Activated T-helper 2 cell treated with anti-CD3 and anti-CD28 coated beads, Interferon-gamma antibody, Interleukin-2, Interleukin-4, amounts not matched to agents 10 μg/mL and 5 μg/mL and 100 μg/mL, durations not matched to agents 14 hours and 24 hours and 36 hours (primary cell): ENCODE measurements at regions not wholly inside any gene's neighbourhood (a gene's known extent, or its start where the extent isn't known, plus 50 kb on each side); places are given as distances from the start of the nearest gene placed in this dataset.

ENCODE experiments used
- DNase-seq: peaks from one replicate; pipeline ENCODE4 v3.0.0; 2021; ENCODE audit warnings: low spot score
- H3K27ac Mint-ChIP-seq: one replicate; pipeline ENCODE4 v1.8.0; 2021; ENCODE audit warnings: mixed read lengths
- H3K27me3 Mint-ChIP-seq: one replicate; pipeline ENCODE4 v1.8.0; 2021; ENCODE audit warnings: low read depth, mixed read lengths
- H3K36me3 Mint-ChIP-seq: one replicate; pipeline ENCODE4 v1.8.0; 2021; ENCODE audit warnings: low read depth, mixed read lengths
- H3K4me1 Mint-ChIP-seq: one replicate; pipeline ENCODE4 v1.8.0; 2021; ENCODE audit warnings: low read depth, mixed read lengths
- H3K4me3 Mint-ChIP-seq: one replicate; pipeline ENCODE4 v1.8.0; 2021; ENCODE audit warnings: low read depth, mild to moderate bottlenecking, moderate library complexity, mixed read lengths
- H3K9me3 Mint-ChIP-seq: one replicate; pipeline ENCODE4 v1.8.0; 2021; ENCODE audit warnings: mixed read lengths
- intact Hi-C: fragments of 100-400 bp; cut with micrococcal nuclease; formaldehyde crosslinking; loops from one replicate; pipeline ENCODE4 v1.15.1; 2023

DNA sequence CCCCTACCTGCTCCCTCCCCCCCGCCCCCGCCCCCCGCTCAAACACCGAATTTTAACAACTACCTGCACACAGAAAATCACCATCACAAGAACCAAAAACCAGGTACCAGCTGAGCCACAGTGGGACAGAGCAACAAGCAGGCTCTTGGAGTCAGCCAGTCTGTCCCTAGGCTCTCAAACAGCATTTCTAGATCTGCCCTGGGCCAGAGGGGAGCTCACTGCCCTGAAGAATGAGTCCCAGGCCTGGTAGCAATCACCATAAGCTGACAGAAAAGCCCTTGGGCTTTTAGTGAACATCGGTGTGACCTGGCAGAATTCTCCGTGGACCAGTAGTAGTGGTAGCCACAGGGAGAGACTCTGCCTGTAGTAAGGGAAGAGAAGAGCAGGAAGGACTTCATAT, 58.3 kb downstream of the C11orf87 start:
- no peaks in the 10 kb centered on the region for H3K36me3 Mint-ChIP-seq
- H3K9me3 Mint-ChIP-seq, result peaks cover 3% of the 10 kb centered on the region
- intact Hi-C loops, result no loop called here
- H3K4me3 Mint-ChIP-seq, result no peak overlapping the region
- DNase-seq, result no peak
- H3K4me1 Mint-ChIP-seq, result no peaks in the 10 kb centered on the region
- no peaks in the 10 kb centered on the region for H3K27me3 Mint-ChIP-seq
- H3K27ac Mint-ChIP-seq, result no peak overlapping the region

GRCh38 chr11:109486129-109486528, 64.1 kb downstream of the C11orf87 start:
- intact Hi-C loops, result no loop called here
- DNase-seq, result no peak
- Mint-ChIP-seq H3K9me3 (no peaks in the 10 kb centered on the region), H3K4me1 (no peaks in the 10 kb centered on the region), H3K27ac (no peak overlapping the region), H3K4me3 (no peak overlapping the region), H3K27me3 (no peaks in the 10 kb centered on the region), H3K36me3 (no peaks in the 10 kb centered on the region)

DNA sequence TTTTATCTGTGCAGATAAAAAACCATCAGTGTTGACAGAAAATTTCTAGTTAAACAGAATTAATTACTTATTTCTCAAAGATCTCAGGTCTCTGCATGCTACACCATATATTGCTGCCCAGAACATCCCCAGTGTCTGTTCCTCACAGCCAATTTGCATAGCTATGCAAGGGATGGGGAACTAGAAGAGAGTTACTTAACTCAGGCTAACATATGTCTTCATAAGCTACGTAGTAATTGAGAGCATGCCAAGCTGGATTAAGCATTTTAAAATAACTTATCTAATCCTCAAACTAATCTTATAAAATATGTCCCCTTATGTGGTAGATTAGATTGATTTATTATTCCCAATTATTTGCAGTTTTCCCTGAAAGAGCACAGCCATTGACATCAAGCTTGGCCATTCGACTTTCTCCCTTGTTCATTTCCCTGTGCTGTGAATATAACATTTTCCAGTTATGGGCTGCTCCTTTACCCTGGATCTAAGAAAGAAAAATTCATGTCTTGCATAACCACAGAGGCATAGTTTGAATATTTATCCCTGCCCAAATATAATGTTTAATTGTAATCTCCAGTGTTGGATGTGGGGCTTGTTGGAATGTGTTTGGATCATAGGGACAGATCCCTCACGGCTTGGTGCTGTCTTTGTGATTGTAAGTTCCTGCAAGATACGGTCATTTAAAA, 69.1 kb downstream of the C11orf87 start:
- Mint-ChIP-seq H3K4me1 (no peaks in the 10 kb centered on the region), H3K9me3 (peaks cover 6% of the 10 kb centered on the region), H3K36me3 (no peaks in the 10 kb centered on the region), H3K27ac (no peak overlapping the region), H3K4me3 (no peak overlapping the region), H3K27me3 (no peaks in the 10 kb centered on the region)
- DNase-seq, result no peak
- intact Hi-C loops, result no loop called here

- no peak overlapping the region for H3K27ac Mint-ChIP-seq
- H3K27me3 Mint-ChIP-seq, result no peaks in the 10 kb centered on the region
- no peaks in the 10 kb centered on the region for H3K36me3 Mint-ChIP-seq
- no peak for DNase-seq
- H3K4me3 Mint-ChIP-seq, result no peak overlapping the region
- H3K4me1 Mint-ChIP-seq, result no peaks in the 10 kb centered on the region
- no peaks in the 10 kb centered on the region for H3K9me3 Mint-ChIP-seq
- intact Hi-C loops, result no loop called here
Observed at GRCh38 chr11:109506115-109506514, 84.1 kb downstream of the C11orf87 start.

DNA sequence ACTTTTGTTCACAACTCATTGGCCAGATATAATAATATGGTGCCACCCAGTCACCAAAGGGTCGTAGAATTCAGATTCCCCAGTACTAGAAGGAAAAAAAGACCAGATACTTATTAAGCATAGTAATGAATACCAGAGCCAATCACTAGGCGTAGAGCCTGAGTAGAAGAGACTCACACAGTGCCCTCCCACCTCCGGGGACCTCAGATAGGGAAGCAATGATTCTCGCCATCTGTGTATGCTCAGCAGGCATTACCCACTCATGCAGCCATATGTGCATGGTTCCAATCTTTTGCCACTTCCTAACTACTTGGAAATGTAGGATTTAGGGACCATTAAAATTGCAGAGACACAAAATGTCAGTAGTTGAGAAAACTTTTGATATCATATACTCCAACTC, 85.3 kb downstream of the C11orf87 start:
- intact Hi-C loops, result no loop called here
- no peak overlapping the region for H3K27ac Mint-ChIP-seq
- H3K4me3 Mint-ChIP-seq, result no peak overlapping the region
- H3K9me3 Mint-ChIP-seq, result no peaks in the 10 kb centered on the region
- H3K27me3 Mint-ChIP-seq, result no peaks in the 10 kb centered on the region
- no peaks in the 10 kb centered on the region for H3K36me3 Mint-ChIP-seq
- H3K4me1 Mint-ChIP-seq, result no peaks in the 10 kb centered on the region
- no peak for DNase-seq

DNA sequence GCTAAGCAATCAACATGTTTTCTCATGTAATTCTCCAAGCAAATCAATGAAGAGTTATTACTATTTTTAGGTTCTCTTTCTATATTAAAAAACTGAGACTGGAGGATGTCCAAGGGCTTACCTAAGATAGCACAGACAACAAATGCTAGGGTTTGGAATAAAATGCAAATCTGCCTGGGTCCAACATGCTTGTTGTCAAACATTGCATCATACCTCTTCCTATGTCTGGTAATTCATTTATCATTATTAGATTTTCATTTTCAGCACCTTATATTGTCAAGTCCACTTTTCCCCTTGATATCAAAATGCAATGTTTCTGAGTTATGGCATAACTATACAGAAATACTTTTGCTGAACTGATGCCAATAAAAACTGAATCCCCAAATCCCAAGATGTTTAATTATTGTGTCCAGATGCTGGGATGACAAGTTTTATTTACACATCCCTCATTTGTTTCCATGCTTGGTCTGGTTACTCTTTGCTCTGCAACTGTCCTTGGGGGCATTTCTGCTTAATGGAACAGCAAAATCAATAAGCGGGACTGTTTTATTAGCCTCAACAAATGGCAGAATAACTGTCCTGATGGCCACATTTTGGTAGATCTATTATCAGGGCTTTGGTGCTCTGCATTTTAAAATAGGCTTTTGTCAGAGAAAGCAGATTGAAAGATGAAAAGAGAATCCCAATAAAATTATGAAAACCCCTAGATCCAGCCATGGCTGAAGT, 86.0 kb downstream of the C11orf87 start:
- no peak for DNase-seq
- Mint-ChIP-seq H3K27ac (no peak overlapping the region), H3K27me3 (no peaks in the 10 kb centered on the region), H3K4me1 (no peaks in the 10 kb centered on the region), H3K9me3 (no peaks in the 10 kb centered on the region), H3K4me3 (no peak overlapping the region), H3K36me3 (no peaks in the 10 kb centered on the region)
- intact Hi-C loops, result no loop called here

- intact Hi-C loops, result no loop called here
- no peak overlapping the region for H3K27ac Mint-ChIP-seq
- H3K4me1 Mint-ChIP-seq, result no peaks in the 10 kb centered on the region
- DNase-seq, result no peak
- no peaks in the 10 kb centered on the region for H3K36me3 Mint-ChIP-seq
- H3K4me3 Mint-ChIP-seq, result no peak overlapping the region
- no peaks in the 10 kb centered on the region for H3K27me3 Mint-ChIP-seq
- H3K9me3 Mint-ChIP-seq, result no peaks in the 10 kb centered on the region
Observed at GRCh38 chr11:109508943-109509342, 87.0 kb downstream of the C11orf87 start.

- H3K4me3 Mint-ChIP-seq, result no peak overlapping the region
- H3K27ac Mint-ChIP-seq, result no peak overlapping the region
- H3K27me3 Mint-ChIP-seq, result no peaks in the 10 kb centered on the region
- no peaks in the 10 kb centered on the region for H3K4me1 Mint-ChIP-seq
- intact Hi-C loops, result no loop called here
- DNase-seq, result no peak
- H3K36me3 Mint-ChIP-seq, result no peaks in the 10 kb centered on the region
- H3K9me3 Mint-ChIP-seq, result no peaks in the 10 kb centered on the region
Observed at GRCh38 chr11:109510316-109510715, 88.3 kb downstream of the C11orf87 start.

- Mint-ChIP-seq H3K27me3 (no peaks in the 10 kb centered on the region), H3K4me3 (no peak overlapping the region), H3K36me3 (no peaks in the 10 kb centered on the region)
Observed at GRCh38 chr11:109511598-109511997, 89.6 kb downstream of the C11orf87 start.

GRCh38 chr11:109512249-109512648, 90.3 kb downstream of the C11orf87 start:
- Mint-ChIP-seq H3K4me3 (no peak overlapping the region), H3K9me3 (no peaks in the 10 kb centered on the region), H3K27ac (no peak overlapping the region), H3K36me3 (no peaks in the 10 kb centered on the region), H3K27me3 (no peaks in the 10 kb centered on the region), H3K4me1 (no peaks in the 10 kb centered on the region)
- intact Hi-C loops, result no loop called here
- DNase-seq, result no peak

More at GRCh38 chr11:109511598-109511997, 89.6 kb downstream of the C11orf87 start:
- no peak for DNase-seq
- Mint-ChIP-seq H3K27ac (no peak overlapping the region), H3K4me1 (no peaks in the 10 kb centered on the region), H3K9me3 (no peaks in the 10 kb centered on the region)
- intact Hi-C loops, result no loop called here

DNA sequence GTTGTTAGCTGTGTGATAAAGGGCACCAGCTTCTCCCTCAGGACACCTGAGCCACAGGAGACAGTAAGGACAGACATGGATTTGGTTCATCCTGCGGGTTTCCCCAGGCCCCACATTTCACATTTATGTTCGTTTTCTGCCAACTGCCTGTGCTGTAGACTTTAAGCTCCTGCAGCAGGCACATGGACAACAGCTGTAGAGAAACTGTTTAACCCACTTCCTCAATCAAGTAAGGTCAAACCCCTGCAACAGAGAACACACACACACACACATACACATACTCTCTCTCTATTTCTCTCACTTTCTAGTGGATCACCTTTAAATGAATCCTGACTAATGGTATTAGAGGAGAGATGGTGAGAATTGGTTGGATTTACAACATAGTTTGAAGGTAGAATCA, 90.7 kb downstream of the C11orf87 start:
- no peaks in the 10 kb centered on the region for H3K4me1 Mint-ChIP-seq
- H3K36me3 Mint-ChIP-seq, result no peaks in the 10 kb centered on the region
- no peak overlapping the region for H3K4me3 Mint-ChIP-seq
- no peaks in the 10 kb centered on the region for H3K9me3 Mint-ChIP-seq
- intact Hi-C loops, result no loop called here
- no peaks in the 10 kb centered on the region for H3K27me3 Mint-ChIP-seq
- H3K27ac Mint-ChIP-seq, result no peak overlapping the region
- DNase-seq, result no peak

DNA sequence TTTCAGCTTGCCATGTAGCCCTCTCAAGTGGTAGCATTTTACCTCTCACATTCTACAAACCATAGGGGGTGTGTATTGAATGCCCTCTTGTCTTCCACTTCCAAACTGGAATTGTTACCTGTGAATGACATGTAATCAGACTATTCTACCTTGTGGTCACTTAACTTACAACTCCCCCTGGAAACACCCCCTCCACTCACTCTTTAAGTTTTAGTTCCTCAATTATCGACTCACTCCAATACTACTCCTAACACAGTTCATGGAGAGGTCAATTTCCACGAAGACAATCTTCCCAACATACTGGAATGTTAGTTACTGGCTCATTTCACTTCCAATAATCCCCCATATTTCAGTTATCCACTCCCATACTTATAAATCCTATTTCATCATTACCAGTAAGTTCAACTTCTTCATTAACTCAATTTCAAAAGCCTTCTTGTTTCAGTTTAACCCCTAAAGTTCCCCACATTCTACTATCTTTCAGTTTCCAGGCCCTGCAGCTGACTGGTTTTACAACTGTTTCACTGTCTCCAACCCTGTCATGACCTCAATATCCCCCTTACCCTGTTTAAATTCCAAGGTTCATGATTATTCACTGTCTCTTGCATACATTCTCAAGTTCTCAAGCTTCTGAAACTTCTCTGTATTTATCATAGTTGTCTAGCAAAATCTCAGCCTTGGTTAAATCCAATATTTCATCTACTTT, 92.5 kb downstream of the C11orf87 start:
- Mint-ChIP-seq H3K27me3 (no peaks in the 10 kb centered on the region), H3K9me3 (no peaks in the 10 kb centered on the region), H3K4me3 (no peak overlapping the region), H3K27ac (no peak overlapping the region), H3K4me1 (no peaks in the 10 kb centered on the region), H3K36me3 (no peaks in the 10 kb centered on the region)
- intact Hi-C loops, result no loop called here
- DNase-seq, result no peak

DNA sequence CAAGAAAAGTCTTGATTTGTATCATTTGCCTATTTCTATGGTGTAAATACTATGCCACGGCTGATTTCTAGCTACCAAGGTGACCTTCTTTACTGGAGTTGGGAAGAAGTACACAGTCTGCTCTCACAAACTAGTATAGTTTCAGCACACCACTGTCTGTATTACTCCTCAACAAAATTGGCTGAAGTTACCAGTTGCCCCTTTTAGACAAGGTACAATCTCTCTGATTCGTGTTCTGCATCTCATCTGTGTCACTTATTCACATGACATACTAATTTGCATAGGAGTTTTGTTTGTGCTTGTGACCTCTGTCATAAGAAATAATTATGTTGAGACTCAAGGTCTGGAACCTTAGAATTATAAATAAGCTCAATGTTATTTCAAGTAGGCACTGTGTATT, 97.3 kb downstream of the C11orf87 start:
- DNase-seq, result no peak
- Mint-ChIP-seq H3K9me3 (peaks cover 3% of the 10 kb centered on the region), H3K36me3 (no peaks in the 10 kb centered on the region), H3K4me3 (no peak overlapping the region), H3K27me3 (no peaks in the 10 kb centered on the region), H3K4me1 (no peaks in the 10 kb centered on the region), H3K27ac (no peak overlapping the region)
- intact Hi-C loops, result no loop called here
